Activated CD8-positive, alpha-beta memory T cell treated with anti-CD3 and anti-CD28 coated beads, Interleukin-2, amount 50 U/mL, for 48 hours (primary cell): ENCODE measurements at regions not wholly inside any gene's neighbourhood (a gene's known extent, or its start where the extent isn't known, plus 50 kb on each side); places are given as distances from the start of the nearest gene placed in this dataset.

Experiments
- DNase-seq: peaks from one replicate; pipeline ENCODE4 v3.0.0-alpha.2; 2020

GRCh38 chr3:182092662-182093262, 381.0 kb downstream of the SOX2 start:
- DNase-seq, result no peak

GRCh38 chr3:182094321-182094720, 382.6 kb downstream of the SOX2 start:
- DNase-seq, result no peak

GRCh38 chr3:182104881-182105280, 393.2 kb downstream of the SOX2 start:
- no peak for DNase-seq

DNA sequence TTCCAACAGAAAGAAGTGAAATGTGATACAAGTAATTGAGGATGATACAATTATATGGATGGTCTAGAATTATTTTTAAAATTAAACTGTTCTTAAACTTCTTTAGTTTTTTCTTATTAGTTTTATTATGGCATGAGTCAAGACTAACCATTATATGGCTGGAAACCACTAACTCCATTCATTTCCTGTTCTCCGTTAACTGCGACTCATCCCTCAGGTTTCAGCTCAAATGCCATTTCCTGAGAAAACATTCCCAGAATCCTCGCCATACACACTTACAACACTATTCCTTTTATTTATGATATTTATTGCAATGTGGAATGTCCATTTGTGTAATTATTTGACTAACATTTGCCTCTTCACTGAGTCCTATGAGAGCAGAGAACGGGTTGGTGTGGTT, 394.1 kb downstream of the SOX2 start:
- no peak for DNase-seq

DNA sequence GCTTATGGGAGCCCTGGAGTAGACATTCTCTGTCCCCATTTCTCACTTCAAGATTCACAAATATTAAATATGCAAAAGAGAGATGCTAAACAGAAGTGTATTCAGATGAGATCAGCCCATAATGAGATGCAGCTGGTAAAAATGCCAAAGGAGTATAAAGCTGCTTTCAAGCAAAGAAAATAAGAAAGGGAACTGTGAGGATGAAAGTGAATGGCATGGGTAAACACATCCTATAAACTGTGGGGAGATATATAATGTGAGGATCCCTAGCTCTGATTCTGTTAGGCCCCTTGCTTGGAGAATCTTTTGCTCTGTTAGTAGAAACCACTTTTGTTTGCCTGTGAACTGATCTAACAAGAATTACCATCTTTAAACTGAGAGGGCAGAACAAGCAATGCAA, 396.6 kb downstream of the SOX2 start:
- no peak for DNase-seq

GRCh38 chr3:182111967-182112366, 400.2 kb downstream of the SOX2 start:
- DNase-seq, result no peak

GRCh38 chr3:182115328-182116015, 403.7 kb downstream of the SOX2 start:
- no peak for DNase-seq

- no peak for DNase-seq
These were observed 404.7 kb downstream of the SOX2 start for GRCh38 chr3:182116386-182116785.

DNA sequence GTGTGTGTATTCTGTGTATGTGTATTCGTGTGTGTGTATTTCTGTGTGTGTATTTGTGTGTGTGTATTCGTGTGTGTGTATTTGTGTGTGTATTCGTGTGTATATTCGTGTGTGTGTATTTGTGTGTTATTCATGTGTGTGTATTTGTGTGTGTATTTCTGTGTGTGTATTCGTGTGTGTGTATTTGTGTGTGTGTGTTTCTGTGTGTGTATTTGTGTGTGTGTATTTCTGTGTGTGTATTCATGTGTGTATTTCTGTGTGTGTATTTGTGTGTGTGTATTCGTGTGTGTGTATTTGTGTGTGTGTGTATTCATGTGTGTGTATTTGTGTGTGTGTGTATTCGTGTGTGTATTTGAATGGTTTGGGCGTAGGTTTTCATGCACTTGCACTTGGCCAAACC, 405.4 kb downstream of the SOX2 start:
- no peak for DNase-seq

DNA sequence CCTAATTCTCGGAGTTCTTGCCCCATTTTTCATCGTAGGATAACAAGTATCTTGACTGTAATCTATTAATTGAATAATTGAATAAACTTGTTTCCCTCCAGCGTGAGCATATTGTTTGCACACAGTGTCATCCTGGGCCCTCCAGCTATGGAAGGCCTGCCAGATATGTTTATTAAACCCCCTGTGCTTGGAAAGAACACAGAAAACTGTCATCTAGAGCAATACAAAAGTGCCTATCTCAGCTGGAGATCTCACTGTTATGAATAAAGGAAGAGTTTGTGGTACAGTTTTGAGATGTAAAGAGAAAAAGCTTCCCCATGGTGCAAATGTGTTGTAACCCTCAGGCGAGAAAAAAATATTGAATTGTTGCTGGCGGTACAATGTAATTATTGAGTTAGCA, 405.9 kb downstream of the SOX2 start:
- DNase-seq, result no peak

DNA sequence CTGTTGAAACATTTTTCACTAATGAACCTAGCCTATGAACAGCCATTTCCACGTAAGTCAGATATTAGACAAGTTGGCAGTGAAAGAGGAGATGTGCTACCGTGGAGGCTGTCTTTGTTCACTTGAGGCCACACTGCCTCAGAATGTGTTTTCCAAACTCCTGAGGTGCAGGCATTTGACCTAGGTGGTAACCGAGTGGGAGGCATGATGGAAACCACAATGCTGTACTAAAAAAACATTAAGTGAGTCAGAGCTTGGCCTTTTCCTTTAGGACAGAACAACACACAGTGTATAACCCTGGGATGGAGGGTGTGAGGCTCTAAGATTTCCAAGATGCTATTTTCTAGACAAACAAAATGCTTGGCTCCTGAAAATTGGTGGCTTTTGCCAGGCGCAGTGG, 406.3 kb downstream of the SOX2 start:
- no peak for DNase-seq

GRCh38 chr3:182121401-182121800, 409.7 kb downstream of the SOX2 start:
- DNase-seq, result no peak

DNA sequence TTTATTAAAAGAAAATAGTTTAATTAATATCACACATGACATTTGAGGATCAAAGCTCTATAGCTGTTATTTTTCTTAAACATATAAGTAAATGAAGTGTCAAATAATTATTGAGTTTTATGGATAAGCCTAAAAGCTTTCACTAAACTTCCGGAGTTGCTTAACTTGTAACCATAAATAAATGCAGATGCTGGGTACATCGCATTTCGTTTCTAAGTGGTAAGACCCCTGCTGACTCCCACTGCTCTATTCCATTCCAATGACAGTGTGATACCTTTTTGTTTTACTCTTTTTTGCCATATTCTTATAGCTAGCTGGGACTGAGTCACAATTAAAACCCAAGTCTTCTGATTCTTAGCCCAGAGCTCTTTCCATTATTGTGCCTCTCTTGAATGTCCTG, 411.1 kb downstream of the SOX2 start:
- DNase-seq, result no peak

GRCh38 chr3:182124187-182124586, 412.5 kb downstream of the SOX2 start:
- DNase-seq, result no peak

GRCh38 chr3:182124716-182125115, 413.0 kb downstream of the SOX2 start:
- DNase-seq, result no peak

- DNase-seq, result no peak
These were observed 418.0 kb downstream of the SOX2 start for GRCh38 chr3:182129740-182130139.

- DNase-seq, result no peak
These were observed 422.0 kb downstream of the SOX2 start for GRCh38 chr3:182133752-182134151.

GRCh38 chr3:182135056-182135455, 423.3 kb downstream of the SOX2 start:
- DNase-seq, result no peak

- DNase-seq, result no peak
These were observed 424.5 kb downstream of the SOX2 start for GRCh38 chr3:182136008-182136910.

DNA sequence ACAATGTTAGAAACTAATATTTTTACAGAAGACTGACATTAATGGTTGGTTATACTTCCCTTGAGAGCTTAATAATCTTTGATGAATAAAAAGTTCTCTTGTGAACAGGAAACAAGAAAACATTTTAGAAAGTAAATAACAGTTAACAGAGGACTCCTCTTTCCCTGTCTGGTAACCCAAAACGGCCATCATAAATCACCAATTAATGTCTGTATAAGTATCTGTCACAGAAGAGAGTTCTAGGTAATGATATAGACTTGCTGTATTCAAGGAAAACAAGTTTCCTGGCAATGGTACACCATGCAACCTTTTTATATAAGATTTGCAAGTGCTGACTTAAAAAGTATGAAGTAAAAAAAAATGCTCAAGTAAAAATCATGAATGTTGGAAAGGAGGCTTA, 426.7 kb downstream of the SOX2 start:
- DNase-seq, result no peak

- no peak for DNase-seq
These were observed 428.1 kb downstream of the SOX2 start for GRCh38 chr3:182139627-182140357.

DNA sequence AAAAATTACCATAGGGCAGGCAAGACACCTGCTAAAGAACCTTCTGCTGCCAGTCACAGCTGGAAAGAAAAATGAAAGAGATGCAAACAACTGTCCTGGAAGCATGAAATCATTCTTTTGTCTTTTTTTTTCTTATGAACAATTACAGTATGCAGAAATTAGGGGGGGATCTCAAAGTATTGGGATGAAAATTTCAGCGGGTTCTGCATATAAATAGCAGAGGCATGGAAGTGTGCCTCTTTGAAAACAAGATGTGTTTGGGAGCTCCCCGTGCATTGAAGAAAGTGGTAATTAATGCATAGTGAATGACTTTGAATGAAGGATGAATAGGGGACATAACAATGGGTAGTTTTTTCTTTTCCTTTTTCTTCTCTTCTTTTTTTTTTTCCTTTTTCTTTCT, 431.2 kb downstream of the SOX2 start:
- DNase-seq, result no peak

DNA sequence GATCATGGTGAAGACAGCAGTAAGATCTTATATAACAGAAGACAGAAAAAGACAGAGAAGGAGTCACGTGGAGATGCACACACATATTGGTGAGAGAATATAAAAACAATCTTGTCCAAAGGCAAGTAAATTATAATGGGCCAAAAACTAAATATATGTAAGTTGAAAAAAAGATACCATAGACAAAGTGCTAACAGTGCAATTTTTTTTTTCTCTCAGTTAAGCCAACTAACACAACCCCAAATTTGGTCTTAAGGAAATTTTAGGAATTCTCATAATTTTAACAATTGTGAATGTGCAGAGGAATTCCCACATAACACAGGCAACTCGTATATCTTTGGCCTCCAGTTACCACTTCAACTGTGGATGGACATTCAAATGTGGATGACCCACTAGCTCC, 432.2 kb downstream of the SOX2 start:
- DNase-seq, result no peak
